MCF 10A (cell line): ENCODE measurements at regions not wholly inside any gene's neighbourhood (a gene's known extent, or its start where the extent isn't known, plus 50 kb on each side); places are given as distances from the start of the nearest gene placed in this dataset.

Experiments used
- BruUV-seq: library from RNA; stranded (reverse); fragments of 400-500 nt; replicated peaks from 2 replicates; lab custom pipeline; 2021; lab: Mats Ljungman, UMichigan
- CTCF ChIA-PET: fragments of 300-600 bp; sonication (Branson Sonifier 250); formaldehyde crosslinking; extraction: SDS; loops from one replicate; lab custom pipeline; 2021; ENCODE audit warnings: antibody characterized with exemption, inconsistent platforms; lab: Yijun Ruan, JAX
- POLR2A ChIA-PET: fragments of 300-600, 350-650 bp; sonication (Branson Sonifier 250); formaldehyde crosslinking; extraction: SDS; loops from one replicate; lab custom pipeline; 2020; ENCODE audit warnings: antibody characterized with exemption, inconsistent platforms; lab: Yijun Ruan, JAX
- DNase-seq: peaks from one replicate; pipeline ENCODE4 v3.0.0-alpha.2; 2018; ENCODE audit not compliant: unreplicated experiment
- H3K27ac Mint-ChIP-seq: one replicate; pipeline ENCODE4 v1.8.0; 2022; ENCODE audit warnings: mild to moderate bottlenecking, low read depth, mixed read lengths; ENCODE audit not compliant: unreplicated experiment
- H3K27me3 Mint-ChIP-seq: one replicate; pipeline ENCODE4 v1.8.0; 2022; ENCODE audit warnings: mixed read lengths; ENCODE audit not compliant: insufficient read depth, unreplicated experiment
- H3K36me3 Mint-ChIP-seq: one replicate; pipeline ENCODE4 v1.8.0; 2022; ENCODE audit warnings: mild to moderate bottlenecking, moderate library complexity, mixed read lengths; ENCODE audit not compliant: insufficient read depth, unreplicated experiment
- H3K4me1 Mint-ChIP-seq: one replicate; pipeline ENCODE4 v1.8.0; 2022; ENCODE audit warnings: mixed read lengths; ENCODE audit not compliant: insufficient read depth, unreplicated experiment
- H3K4me3 Mint-ChIP-seq: one replicate; pipeline ENCODE4 v1.8.0; 2022; ENCODE audit warnings: mild to moderate bottlenecking, moderate library complexity, mixed read lengths; ENCODE audit not compliant: unreplicated experiment
- H3K9me3 Mint-ChIP-seq: one replicate; pipeline ENCODE4 v1.8.0; 2022; ENCODE audit warnings: mixed read lengths; ENCODE audit not compliant: unreplicated experiment
- intact Hi-C: fragments of 100-400 bp; cut with micrococcal nuclease; formaldehyde crosslinking; loops from 2 replicates; pipeline ENCODE4 v1.14.1; 2022
- TF ChIP-seq, protein P1 (sequence below): fragments of 200-600 bp; IDR thresholded peaks from one replicate; pipeline ENCODE4 v1.8.0; 2022; ENCODE audit warnings: antibody characterized with exemption, mild to moderate bottlenecking; ENCODE audit not compliant: unreplicated experiment

- intact Hi-C loops = no loop called here
- Mint-ChIP-seq H3K36me3 (no peaks in the 10 kb centered on the region), H3K27ac (no peak overlapping the region), H3K27me3 (peaks cover 32% of the 10 kb centered on the region), H3K9me3 (no peaks in the 10 kb centered on the region), H3K4me1 (peaks cover 11% of the 10 kb centered on the region), H3K4me3 (no peak overlapping the region)
- TF ChIP-seq, protein P1, sequence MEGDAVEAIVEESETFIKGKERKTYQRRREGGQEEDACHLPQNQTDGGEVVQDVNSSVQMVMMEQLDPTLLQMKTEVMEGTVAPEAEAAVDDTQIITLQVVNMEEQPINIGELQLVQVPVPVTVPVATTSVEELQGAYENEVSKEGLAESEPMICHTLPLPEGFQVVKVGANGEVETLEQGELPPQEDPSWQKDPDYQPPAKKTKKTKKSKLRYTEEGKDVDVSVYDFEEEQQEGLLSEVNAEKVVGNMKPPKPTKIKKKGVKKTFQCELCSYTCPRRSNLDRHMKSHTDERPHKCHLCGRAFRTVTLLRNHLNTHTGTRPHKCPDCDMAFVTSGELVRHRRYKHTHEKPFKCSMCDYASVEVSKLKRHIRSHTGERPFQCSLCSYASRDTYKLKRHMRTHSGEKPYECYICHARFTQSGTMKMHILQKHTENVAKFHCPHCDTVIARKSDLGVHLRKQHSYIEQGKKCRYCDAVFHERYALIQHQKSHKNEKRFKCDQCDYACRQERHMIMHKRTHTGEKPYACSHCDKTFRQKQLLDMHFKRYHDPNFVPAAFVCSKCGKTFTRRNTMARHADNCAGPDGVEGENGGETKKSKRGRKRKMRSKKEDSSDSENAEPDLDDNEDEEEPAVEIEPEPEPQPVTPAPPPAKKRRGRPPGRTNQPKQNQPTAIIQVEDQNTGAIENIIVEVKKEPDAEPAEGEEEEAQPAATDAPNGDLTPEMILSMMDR = no peak
- no TSS peak for BruUV-seq
- ChIA-PET POLR2A (no interaction called here), CTCF (no interaction called here)
- DNase-seq = no peak
These were observed 141.9 kb downstream of the KIF26A start for GRCh38 chr14:104280085-104280901.

DNA sequence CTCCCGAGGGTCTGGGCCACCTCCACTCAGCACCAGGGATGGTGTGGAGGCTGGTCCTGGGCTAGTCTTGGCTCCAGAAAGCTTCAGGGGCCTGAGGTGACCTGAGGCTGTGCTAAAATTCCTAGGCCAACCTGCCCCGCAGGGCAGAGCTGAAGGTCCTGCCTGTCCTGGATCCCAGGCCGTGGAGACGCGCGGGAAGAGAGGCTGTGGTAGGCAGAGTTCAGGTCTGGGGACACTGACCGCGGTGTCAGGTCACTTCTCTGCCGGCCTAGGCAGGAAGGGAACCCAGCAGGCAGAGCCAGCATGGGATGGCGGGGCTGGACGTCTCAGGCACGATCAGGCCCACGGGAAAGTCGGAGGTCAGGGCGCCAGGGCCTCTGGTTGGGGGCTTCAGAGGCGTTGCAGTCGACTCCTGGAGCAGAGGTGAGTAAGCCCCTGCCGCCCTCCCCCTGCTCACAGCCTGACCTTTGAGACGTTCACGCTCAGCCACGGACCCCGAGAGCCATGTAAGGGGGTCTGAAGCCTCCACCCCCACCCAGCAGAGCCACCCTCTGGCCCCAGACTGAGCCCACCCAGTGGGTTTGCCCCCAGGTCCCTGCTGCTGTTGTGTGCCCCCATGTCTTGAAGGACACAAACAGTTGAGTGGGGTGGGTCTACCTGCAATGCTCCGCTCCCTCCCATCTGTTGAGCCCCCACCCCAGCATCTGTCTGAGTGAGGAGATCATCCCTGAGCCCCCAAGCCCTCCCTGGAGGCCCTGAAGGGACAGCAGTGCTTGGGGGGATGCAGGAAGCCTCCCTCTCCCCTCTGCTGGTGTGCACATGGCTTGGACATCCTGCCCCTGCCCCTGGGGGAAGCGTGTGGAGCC is 142.7 kb downstream of the KIF26A start:
- ChIA-PET CTCF (no interaction called here), POLR2A (no interaction called here)
- Mint-ChIP-seq H3K36me3 (no peaks in the 10 kb centered on the region), H3K9me3 (no peaks in the 10 kb centered on the region), H3K27ac (no peak overlapping the region), H3K4me3 (no peak overlapping the region), H3K27me3 (peaks cover 40% of the 10 kb centered on the region), H3K4me1 (peaks cover 8% of the 10 kb centered on the region)
- intact Hi-C loops = no loop called here
- DNase-seq = no peak
- TF ChIP-seq, protein P1 = no peak
- BruUV-seq = no TSS peak

GRCh38 chr14:104281768-104282301 is 143.4 kb downstream of the KIF26A start:
- ChIA-PET POLR2A (no interaction called here), CTCF (no interaction called here)
- intact Hi-C loops = no loop called here
- no peak for DNase-seq
- Mint-ChIP-seq H3K27ac (no peak overlapping the region), H3K4me3 (no peak overlapping the region), H3K9me3 (no peaks in the 10 kb centered on the region), H3K27me3 (peaks cover 43% of the 10 kb centered on the region), H3K36me3 (no peaks in the 10 kb centered on the region), H3K4me1 (peaks cover 1% of the 10 kb centered on the region)
- no TSS peak for BruUV-seq
- TF ChIP-seq, protein P1 = no peak
